HEK293 (cell line): ENCODE measurements at regions not wholly inside any gene's neighbourhood (a gene's known extent, or its start where the extent isn't known, plus 50 kb on each side); places are given as distances from the start of the nearest gene placed in this dataset.

ENCODE experiments used
- CTCF ChIA-PET: fragments of 350-600 bp; formaldehyde crosslinking; extraction: SDS; loops from one replicate; lab custom pipeline; 2021; ENCODE audit warnings: antibody characterized with exemption; lab: Yijun Ruan, JAX
- POLR2A ChIA-PET: fragments of 300-600 bp; formaldehyde crosslinking; extraction: SDS; loops from one replicate; lab custom pipeline; 2020; ENCODE audit warnings: antibody characterized with exemption, inconsistent platforms; lab: Yijun Ruan, JAX
- H3K27ac ChIP-seq: fragments of 200-500 bp; sonication (Bioruptor generic); 2 replicates; pipeline ENCODE4 v1.5.1; 2014; ENCODE audit warnings: low read depth, low read length, control low read depth, inconsistent platforms; ENCODE audit errors: extremely low read depth
- H3K36me3 ChIP-seq, 2 experiments: fragments of 200-500 bp in 1 of 2; sonication (Bioruptor generic) in 1 of 2; 1 replicate in 1 of 2; 2 replicates in 1 of 2; pipeline ENCODE4 v1.5.1; 2014 to 2017; ENCODE audit warnings: inconsistent platforms in 2 of 2, low read length in 2 of 2; ENCODE audit not compliant: control insufficient read depth in 2 of 2, insufficient read depth in 1 of 2
- H3K4me1 ChIP-seq: fragments of 200-500 bp; sonication (Bioruptor generic); 2 replicates; pipeline ENCODE4 v1.5.1; 2014; ENCODE audit warnings: mild to moderate bottlenecking, low read length, inconsistent platforms; ENCODE audit not compliant: control insufficient read depth, insufficient read depth
- H3K4me3 ChIP-seq: 2 replicates; pipeline ENCODE4 v1.5.1; 2011; ENCODE audit warnings: low read depth, mild to moderate bottlenecking, control low read depth, low read length, moderate library complexity
- H3K9me3 ChIP-seq: fragments of 200-500 bp; sonication (Bioruptor generic); 2 replicates; pipeline ENCODE4 v1.5.1; 2014; ENCODE audit warnings: low read depth, low read length, inconsistent platforms; ENCODE audit not compliant: control insufficient read depth, insufficient read depth
- GLI4 ChIP-seq: fragments of 450-650 bp; formaldehyde crosslinking; IDR thresholded peaks from 2 replicates; pipeline ENCODE4 v1.5.1; 2016; ENCODE audit warnings: missing biosample characterization, missing genetic modification characterization
- SCRT1 ChIP-seq: fragments of 450-650 bp; formaldehyde crosslinking; IDR thresholded peaks from 2 replicates; pipeline ENCODE4 v1.5.1; 2016; ENCODE audit warnings: missing biosample characterization, missing genetic modification characterization, borderline replicate concordance
- ZBTB20 ChIP-seq: fragments of 450-650 bp; formaldehyde crosslinking; IDR thresholded peaks from 2 replicates; pipeline ENCODE4 v1.5.1; 2016; ENCODE audit warnings: missing biosample characterization, missing genetic modification characterization
- ZBTB8A ChIP-seq: fragments of 450-650 bp; formaldehyde crosslinking; IDR thresholded peaks from 2 replicates; pipeline ENCODE4 v1.5.1; 2016; ENCODE audit warnings: missing biosample characterization, missing genetic modification characterization
- ZNF138 ChIP-seq: fragments of 450-650 bp; formaldehyde crosslinking; IDR thresholded peaks from 2 replicates; pipeline ENCODE4 v1.5.1; 2016; ENCODE audit warnings: missing biosample characterization, missing genetic modification characterization, borderline replicate concordance
- ZNF16 ChIP-seq: fragments of 450-650 bp; formaldehyde crosslinking; IDR thresholded peaks from 2 replicates; pipeline ENCODE4 v1.5.1; 2016; ENCODE audit warnings: low read depth, missing biosample characterization, missing genetic modification characterization
- ZNF184 ChIP-seq: fragments of 450-650 bp; IDR thresholded peaks from 2 replicates; pipeline ENCODE4 v1.5.1; 2018; ENCODE audit warnings: missing biosample characterization, mild to moderate bottlenecking, missing genetic modification characterization
- ZNF23 ChIP-seq: fragments of 450-650 bp; formaldehyde crosslinking; IDR thresholded peaks from 2 replicates; pipeline ENCODE4 v1.5.1; 2016; ENCODE audit warnings: missing biosample characterization, missing genetic modification characterization, borderline replicate concordance
- ZNF24 ChIP-seq: fragments of 450-650 bp; formaldehyde crosslinking; IDR thresholded peaks from 2 replicates; pipeline ENCODE4 v1.5.1; 2016; ENCODE audit warnings: missing biosample characterization, missing genetic modification characterization
- ZNF324 ChIP-seq: fragments of 450-650 bp; formaldehyde crosslinking; IDR thresholded peaks from 2 replicates; pipeline ENCODE4 v1.5.1; 2016; ENCODE audit warnings: missing biosample characterization, missing genetic modification characterization
- ZNF544 ChIP-seq: fragments of 450-650 bp; formaldehyde crosslinking; IDR thresholded peaks from 2 replicates; pipeline ENCODE4 v1.5.0; 2017; ENCODE audit warnings: missing biosample characterization, missing genetic modification characterization
- ZNF610 ChIP-seq: fragments of 450-650 bp; formaldehyde crosslinking; IDR thresholded peaks from 2 replicates; pipeline ENCODE4 v1.5.1; 2016; ENCODE audit warnings: missing biosample characterization, missing genetic modification characterization, borderline replicate concordance
- ZNF626 ChIP-seq: fragments of 450-650 bp; sonication (Bioruptor Pico); formaldehyde crosslinking; IDR thresholded peaks from 2 replicates; pipeline ENCODE4 v1.5.1; 2018; ENCODE audit warnings: missing biosample characterization, missing genetic modification characterization, inconsistent platforms
- ZXDB ChIP-seq: fragments of 450-650 bp; formaldehyde crosslinking; IDR thresholded peaks from 2 replicates; pipeline ENCODE4 v1.5.1; 2016; ENCODE audit warnings: missing biosample characterization, missing genetic modification characterization
- TF ChIP-seq, protein P1 (sequence below): fragments of 450-650 bp; formaldehyde crosslinking; IDR thresholded peaks from 2 replicates; pipeline ENCODE4 v1.5.1; 2017; ENCODE audit warnings: missing biosample characterization, missing genetic modification characterization
- TF ChIP-seq, protein P2 (sequence below): fragments of 450-650 bp; formaldehyde crosslinking; IDR thresholded peaks from 2 replicates; pipeline ENCODE4 v1.5.1; 2016; ENCODE audit warnings: missing biosample characterization, missing genetic modification characterization, borderline replicate concordance
- TF ChIP-seq, protein P3 (sequence below): fragments of 450-650 bp; formaldehyde crosslinking; IDR thresholded peaks from 2 replicates; pipeline ENCODE4 v1.5.1; 2016; ENCODE audit warnings: missing biosample characterization, missing genetic modification characterization
- TF ChIP-seq, protein P4 (sequence below): fragments of 450-650 bp; formaldehyde crosslinking; IDR thresholded peaks from 2 replicates; pipeline ENCODE4 v1.5.1; 2016; ENCODE audit warnings: missing biosample characterization, missing genetic modification characterization
- TF ChIP-seq, protein P5 (sequence below): fragments of 450-650 bp; formaldehyde crosslinking; optimal IDR thresholded peaks from 2 replicates; pipeline ENCODE3; 2016; ENCODE audit warnings: missing biosample characterization, mild to moderate bottlenecking, missing genetic modification characterization
- TF ChIP-seq, protein P6 (sequence below): fragments of 450-650 bp; formaldehyde crosslinking; IDR thresholded peaks from 2 replicates; pipeline ENCODE4 v1.5.1; 2016; ENCODE audit warnings: missing biosample characterization, missing genetic modification characterization, low read depth

DNA sequence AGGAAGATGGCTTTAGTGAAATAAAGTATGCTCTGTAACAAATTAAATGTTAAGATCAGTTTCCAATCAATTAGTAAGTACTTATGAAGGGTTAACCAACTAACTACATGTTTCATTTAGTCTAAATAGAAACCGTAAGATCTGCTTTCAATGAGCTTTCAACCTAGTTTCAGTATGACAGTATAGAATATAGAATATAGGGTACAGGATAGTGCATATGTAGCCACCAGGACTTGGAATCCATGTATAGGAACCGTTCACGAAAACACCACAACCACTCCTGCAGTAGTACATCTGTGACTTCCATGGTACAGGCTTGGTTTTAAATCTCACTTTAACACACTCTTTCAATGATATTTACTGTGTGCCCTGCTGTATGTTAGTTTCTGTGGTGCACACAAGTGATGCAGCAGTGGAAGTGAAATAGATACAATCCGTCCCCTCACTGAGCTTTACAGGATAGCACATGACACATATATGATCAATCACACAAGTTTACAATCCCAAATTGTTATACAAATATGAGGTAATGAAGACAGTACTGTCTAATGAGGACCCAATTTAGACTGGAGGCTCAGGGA lies 479.7 kb upstream of the MARCKS start (continued):
- TF ChIP-seq ZBTB20 (tag by site-specific recombination) (no peak), ZNF324 (tag by site-specific recombination) (no peak), SCRT1 (no peak), ZNF610 (tag by site-specific recombination) (no peak), ZXDB (tag by site-specific recombination) (no peak), ZNF544 (tag by site-specific recombination) (no peak), ZNF184 (no peak)
- TF ChIP-seq, protein P1, sequence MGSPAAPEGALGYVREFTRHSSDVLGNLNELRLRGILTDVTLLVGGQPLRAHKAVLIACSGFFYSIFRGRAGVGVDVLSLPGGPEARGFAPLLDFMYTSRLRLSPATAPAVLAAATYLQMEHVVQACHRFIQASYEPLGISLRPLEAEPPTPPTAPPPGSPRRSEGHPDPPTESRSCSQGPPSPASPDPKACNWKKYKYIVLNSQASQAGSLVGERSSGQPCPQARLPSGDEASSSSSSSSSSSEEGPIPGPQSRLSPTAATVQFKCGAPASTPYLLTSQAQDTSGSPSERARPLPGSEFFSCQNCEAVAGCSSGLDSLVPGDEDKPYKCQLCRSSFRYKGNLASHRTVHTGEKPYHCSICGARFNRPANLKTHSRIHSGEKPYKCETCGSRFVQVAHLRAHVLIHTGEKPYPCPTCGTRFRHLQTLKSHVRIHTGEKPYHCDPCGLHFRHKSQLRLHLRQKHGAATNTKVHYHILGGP (tag by site-specific recombination), result no peak

DNA sequence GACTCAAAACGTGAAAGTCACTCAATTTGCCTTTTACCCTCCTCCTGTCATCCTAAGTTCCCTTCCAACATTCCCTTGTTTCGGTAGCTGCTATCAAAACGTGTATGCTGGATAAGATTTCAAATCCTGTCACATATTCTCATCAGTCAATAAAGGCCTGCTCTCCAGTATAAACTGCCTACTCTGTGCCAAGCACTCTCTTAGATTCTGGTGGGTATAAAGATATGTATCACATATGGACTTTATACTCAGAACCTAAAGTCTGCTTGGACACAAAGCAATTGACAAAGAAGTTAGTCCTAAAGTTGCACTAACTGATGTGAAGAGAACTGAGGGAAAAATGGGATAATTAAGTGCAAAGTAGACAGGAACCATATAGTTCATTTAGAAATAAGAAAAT lies 476.6 kb upstream of the MARCKS start:
- H3K36me3 ChIP-seq, result no peaks in the 10 kb centered on the region
- H3K27ac ChIP-seq, result no peak overlapping the region
- H3K4me1 ChIP-seq, result no peaks in the 10 kb centered on the region
- ChIA-PET CTCF (no interaction called here), POLR2A (no interaction called here)
- no peak overlapping the region for H3K4me3 ChIP-seq
- no peaks in the 10 kb centered on the region for H3K9me3 ChIP-seq
- TF ChIP-seq ZNF23 (tag by site-specific recombination) (no peak), ZNF626 (tag by site-specific recombination) (no peak), GLI4 (tag by site-specific recombination) (no peak), ZNF24 (tag by site-specific recombination) (no peak)
- TF ChIP-seq, protein P2, sequence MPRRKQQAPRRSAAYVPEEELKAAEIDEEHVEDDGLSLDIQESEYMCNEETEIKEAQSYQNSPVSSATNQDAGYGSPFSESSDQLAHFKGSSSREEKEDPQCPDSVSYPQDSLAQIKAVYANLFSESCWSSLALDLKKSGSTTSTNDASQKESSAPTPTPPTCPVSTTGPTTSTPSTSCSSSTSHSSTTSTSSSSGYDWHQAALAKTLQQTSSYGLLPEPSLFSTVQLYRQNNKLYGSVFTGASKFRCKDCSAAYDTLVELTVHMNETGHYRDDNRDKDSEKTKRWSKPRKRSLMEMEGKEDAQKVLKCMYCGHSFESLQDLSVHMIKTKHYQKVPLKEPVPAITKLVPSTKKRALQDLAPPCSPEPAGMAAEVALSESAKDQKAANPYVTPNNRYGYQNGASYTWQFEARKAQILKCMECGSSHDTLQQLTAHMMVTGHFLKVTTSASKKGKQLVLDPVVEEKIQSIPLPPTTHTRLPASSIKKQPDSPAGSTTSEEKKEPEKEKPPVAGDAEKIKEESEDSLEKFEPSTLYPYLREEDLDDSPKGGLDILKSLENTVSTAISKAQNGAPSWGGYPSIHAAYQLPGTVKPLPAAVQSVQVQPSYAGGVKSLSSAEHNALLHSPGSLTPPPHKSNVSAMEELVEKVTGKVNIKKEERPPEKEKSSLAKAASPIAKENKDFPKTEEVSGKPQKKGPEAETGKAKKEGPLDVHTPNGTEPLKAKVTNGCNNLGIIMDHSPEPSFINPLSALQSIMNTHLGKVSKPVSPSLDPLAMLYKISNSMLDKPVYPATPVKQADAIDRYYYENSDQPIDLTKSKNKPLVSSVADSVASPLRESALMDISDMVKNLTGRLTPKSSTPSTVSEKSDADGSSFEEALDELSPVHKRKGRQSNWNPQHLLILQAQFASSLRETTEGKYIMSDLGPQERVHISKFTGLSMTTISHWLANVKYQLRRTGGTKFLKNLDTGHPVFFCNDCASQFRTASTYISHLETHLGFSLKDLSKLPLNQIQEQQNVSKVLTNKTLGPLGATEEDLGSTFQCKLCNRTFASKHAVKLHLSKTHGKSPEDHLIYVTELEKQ, result no peak
- TF ChIP-seq, protein P3, sequence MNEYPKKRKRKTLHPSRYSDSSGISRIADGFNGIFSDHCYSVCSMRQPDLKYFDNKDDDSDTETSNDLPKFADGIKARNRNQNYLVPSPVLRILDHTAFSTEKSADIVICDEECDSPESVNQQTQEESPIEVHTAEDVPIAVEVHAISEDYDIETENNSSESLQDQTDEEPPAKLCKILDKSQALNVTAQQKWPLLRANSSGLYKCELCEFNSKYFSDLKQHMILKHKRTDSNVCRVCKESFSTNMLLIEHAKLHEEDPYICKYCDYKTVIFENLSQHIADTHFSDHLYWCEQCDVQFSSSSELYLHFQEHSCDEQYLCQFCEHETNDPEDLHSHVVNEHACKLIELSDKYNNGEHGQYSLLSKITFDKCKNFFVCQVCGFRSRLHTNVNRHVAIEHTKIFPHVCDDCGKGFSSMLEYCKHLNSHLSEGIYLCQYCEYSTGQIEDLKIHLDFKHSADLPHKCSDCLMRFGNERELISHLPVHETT (tag by site-specific recombination), result no peak
- TF ChIP-seq, protein P4, sequence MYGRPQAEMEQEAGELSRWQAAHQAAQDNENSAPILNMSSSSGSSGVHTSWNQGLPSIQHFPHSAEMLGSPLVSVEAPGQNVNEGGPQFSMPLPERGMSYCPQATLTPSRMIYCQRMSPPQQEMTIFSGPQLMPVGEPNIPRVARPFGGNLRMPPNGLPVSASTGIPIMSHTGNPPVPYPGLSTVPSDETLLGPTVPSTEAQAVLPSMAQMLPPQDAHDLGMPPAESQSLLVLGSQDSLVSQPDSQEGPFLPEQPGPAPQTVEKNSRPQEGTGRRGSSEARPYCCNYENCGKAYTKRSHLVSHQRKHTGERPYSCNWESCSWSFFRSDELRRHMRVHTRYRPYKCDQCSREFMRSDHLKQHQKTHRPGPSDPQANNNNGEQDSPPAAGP, result no peak
- TF ChIP-seq, protein P5, sequence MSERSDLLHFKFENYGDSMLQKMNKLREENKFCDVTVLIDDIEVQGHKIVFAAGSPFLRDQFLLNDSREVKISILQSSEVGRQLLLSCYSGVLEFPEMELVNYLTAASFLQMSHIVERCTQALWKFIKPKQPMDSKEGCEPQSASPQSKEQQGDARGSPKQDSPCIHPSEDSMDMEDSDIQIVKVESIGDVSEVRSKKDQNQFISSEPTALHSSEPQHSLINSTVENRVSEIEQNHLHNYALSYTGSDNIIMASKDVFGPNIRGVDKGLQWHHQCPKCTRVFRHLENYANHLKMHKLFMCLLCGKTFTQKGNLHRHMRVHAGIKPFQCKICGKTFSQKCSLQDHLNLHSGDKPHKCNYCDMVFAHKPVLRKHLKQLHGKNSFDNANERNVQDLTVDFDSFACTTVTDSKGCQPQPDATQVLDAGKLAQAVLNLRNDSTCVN, result no peak

DNA sequence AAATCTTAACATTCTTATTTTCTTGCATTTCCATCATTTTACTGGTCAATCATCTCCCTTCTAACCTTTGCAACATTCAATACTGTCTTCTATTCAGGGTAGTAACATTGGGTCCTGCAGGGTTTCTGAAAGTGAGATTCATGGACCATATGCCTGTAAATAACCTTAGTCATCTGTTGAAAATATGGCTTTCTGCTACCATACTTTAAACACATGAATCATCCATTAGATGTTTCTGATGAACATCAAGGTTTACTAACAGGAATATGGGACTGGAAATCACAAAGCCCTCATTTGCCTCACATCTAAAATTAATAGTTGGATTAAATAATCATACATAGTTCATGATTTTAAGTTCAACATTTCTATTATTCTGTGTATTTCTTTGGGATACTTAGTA lies 475.9 kb upstream of the MARCKS start:
- POLR2A ChIA-PET, result no interaction called here
- CTCF ChIA-PET, result no interaction called here
- Histone ChIP-seq H3K9me3 (no peaks in the 10 kb centered on the region), H3K4me3 (no peak overlapping the region), H3K27ac (no peak overlapping the region), H3K36me3 (no peaks in the 10 kb centered on the region)
- TF ChIP-seq, protein P6, sequence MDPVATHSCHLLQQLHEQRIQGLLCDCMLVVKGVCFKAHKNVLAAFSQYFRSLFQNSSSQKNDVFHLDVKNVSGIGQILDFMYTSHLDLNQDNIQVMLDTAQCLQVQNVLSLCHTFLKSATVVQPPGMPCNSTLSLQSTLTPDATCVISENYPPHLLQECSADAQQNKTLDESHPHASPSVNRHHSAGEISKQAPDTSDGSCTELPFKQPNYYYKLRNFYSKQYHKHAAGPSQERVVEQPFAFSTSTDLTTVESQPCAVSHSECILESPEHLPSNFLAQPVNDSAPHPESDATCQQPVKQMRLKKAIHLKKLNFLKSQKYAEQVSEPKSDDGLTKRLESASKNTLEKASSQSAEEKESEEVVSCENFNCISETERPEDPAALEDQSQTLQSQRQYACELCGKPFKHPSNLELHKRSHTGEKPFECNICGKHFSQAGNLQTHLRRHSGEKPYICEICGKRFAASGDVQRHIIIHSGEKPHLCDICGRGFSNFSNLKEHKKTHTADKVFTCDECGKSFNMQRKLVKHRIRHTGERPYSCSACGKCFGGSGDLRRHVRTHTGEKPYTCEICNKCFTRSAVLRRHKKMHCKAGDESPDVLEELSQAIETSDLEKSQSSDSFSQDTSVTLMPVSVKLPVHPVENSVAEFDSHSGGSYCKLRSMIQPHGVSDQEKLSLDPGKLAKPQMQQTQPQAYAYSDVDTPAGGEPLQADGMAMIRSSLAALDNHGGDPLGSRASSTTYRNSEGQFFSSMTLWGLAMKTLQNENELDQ (tag by site-specific recombination), result no peak
- TF ChIP-seq ZNF16 (tag by site-specific recombination) (no peak), ZNF138 (tag by site-specific recombination) (no peak), ZBTB8A (tag by site-specific recombination) (no peak)
- TF ChIP-seq, all 188 proteins: peak for 0
- no peaks in the 10 kb centered on the region for H3K4me1 ChIP-seq
